Colon (tissue), 2 donors: ENCODE measurements at regions not wholly inside any gene's neighbourhood (a gene's known extent, or its start where the extent isn't known, plus 50 kb on each side); places are given as distances from the start of the nearest gene placed in this dataset.

Source experiments
- FAIRE-seq: peaks from 2 replicates; lab custom pipeline; 2012; peaks lifted over from hg19 to GRCh38; lab: Jason Lieb, UNC
- donor health status: control.
- donor health status: control.

GRCh38 chr4:23166919-23167318 is 474.2 kb downstream of the GBA3 start:
- no peak for FAIRE-seq

DNA sequence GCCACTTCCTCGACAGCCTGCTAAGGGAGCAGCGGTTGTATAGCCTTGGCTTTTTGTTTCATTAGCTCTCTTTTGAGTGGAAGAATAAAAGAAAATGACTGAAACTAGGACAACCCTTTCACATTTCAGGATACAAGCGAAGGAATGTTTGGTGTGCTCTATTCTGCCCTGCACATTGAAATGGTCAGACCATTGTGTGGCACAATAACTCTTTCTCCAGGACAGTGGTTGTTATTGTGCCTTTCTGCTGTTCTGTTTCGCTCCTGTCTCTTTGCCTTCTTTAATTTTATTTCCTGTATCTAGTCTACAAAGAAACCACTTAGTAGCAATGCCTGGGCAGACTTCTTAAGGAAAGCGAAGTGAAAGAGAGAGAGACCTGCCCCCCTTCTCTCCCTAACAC is 473.7 kb downstream of the GBA3 start:
- FAIRE-seq, result no peak

DNA sequence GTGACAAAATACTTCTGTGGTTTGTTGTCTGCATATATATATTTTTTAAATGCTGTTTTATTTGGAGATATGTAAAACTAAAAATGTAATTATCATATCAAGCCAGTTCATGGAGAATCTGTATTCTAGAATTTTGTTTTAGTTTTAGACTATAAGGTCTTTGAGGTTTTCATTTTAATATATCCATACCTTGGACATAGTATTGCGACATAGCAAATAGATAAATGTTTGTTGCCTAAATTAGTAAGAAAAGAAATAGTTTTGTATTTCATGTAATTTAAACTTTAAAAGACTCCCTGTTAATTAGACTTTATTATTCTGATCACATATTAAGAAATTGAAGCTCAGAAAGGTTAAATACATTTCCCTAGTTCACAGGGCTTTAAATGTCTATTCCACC is 472.9 kb downstream of the GBA3 start:
- no peak for FAIRE-seq

DNA sequence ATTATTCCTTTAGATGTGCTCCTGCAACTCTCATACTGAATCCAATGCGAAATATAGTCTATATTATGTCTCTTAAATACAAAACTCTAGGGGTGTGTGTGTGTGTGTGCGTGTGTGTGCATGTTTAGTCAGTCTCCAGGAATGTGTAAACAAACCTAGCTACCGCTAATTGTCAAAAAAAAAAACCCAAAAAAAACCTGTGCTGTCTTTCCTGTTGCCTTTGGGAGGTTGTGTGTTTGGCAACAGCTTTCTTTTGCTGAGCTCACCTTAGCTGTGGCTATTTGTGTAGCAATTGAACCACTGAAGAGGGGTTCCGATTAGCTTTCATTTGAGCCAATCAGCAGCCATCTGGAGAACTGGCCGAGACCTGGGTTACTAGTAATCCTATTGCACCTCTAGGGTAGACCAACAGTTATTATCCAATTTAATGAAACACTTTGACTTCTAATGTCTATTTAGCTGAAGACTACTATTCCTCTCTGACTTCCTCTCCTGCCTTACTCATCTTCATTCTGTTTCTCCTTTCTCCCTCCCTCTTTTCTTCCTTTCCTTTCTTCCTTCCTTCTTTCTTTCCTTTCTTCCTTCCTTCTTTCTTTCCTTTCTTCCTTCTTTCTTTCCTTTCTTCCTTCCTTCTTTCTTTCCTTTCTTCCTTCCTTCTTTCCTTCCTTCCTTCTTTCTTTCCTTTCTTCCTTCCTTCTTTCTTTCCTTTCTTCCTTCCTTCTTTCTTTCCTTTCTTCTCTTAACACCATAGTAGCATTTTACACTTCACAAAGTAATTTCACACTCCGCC is 471.1 kb downstream of the GBA3 start:
- no peak for FAIRE-seq

DNA sequence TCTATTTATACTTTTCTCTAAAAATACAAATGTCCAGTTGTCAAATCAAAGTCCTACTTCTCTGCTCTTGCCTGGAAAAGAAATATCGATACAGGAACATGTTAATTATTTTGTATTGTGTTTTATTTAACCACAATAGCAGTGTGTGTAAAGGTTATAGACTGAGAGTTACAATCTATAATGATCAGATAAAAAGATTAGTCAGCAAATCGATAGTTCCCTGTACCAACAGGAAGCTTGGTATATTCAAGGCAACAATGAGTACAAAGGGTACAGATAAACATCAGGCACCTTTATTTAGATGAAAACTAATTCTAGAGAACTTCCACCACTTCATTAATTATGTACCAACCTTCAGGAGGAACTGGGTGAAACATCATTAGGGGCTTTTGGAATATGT is 469.5 kb downstream of the GBA3 start:
- FAIRE-seq, result no peak

DNA sequence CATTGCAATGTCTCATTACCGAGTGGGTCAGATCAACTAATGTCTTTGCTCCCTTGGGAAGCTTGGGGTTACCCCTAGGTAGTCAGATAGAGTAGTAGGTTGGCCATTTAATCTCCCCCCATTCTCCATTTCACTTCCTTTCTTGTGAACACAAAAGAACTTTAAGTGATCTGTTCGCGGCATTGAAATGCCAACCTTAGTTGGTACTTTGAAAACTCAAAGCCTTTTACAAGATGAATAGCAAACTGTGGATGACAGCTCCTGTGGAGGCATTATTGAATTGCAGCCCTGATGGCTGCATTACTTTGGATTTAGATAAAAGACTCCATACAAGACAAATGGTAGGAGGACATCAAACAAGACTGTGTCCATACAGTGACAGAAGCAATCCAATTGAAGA is 469.1 kb downstream of the GBA3 start:
- FAIRE-seq, result no peak

- FAIRE-seq, result no peak
Observed at GRCh38 chr4:23153076-23153475, 460.3 kb downstream of the GBA3 start.

- FAIRE-seq, result no peak
Observed at GRCh38 chr4:23149815-23150214, 457.1 kb downstream of the GBA3 start.

- FAIRE-seq, result no peak
Observed at GRCh38 chr4:23144707-23145106, 452.0 kb downstream of the GBA3 start.

DNA sequence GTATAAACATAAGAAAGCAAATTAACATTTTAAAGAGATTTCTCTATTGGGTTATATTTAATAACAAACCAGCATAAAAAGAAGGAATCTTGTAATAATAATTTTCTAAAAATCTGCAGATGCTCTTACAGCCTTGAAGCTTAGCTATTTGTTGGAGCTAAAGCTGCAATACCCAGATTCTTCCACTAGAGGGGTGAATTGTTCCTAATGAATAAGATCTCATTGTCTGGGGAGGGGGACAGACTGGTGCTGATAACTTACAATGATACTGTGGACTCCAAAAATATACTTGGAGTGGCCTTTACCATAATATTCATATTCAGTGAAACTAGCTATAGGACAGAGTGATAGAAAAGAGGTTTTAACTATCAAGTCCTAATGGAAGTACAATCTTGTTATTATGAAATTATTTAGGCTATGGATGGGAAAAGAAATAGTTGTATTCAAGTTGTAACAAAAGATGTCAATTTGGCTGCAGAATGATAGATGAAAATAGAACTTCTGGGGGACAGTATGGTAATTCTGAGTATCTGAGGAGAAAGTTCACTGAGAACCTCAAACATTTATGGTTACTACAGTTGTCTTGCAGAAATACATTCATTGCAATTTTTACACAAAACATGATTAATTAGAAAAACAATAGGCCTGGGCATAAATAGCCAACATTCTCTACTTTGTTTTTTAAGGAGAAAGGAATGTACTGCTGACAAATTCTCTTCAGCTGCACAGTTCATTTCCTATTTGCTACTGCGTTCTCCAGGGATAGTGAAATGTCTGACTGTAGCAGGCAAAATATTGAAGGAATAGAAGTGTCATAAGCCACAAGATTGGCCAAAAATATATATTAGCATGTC is 443.3 kb downstream of the GBA3 start:
- no peak for FAIRE-seq

GRCh38 chr4:23134331-23134730 is 441.6 kb downstream of the GBA3 start:
- no peak for FAIRE-seq

GRCh38 chr4:23130845-23131244 is 438.1 kb downstream of the GBA3 start:
- FAIRE-seq, result no peak

DNA sequence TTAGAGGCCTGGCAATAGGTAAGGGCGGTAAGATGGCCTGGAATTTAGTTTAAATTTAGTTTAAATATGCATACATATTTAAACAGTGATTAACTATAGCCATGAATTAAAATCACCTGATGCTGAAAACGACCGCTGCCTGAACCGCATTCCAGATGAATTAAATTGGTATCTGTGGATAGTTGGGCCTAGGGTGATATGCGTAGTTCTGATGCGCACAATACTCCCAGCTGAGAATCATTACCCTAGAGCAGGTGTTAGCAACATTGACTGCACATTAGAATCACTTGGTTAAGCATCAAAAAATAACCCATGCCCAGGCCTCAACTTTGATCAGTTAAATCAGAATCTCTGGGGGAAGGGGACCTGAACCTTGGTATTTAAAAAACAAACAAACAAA is 432.4 kb downstream of the GBA3 start:
- FAIRE-seq, result no peak

DNA sequence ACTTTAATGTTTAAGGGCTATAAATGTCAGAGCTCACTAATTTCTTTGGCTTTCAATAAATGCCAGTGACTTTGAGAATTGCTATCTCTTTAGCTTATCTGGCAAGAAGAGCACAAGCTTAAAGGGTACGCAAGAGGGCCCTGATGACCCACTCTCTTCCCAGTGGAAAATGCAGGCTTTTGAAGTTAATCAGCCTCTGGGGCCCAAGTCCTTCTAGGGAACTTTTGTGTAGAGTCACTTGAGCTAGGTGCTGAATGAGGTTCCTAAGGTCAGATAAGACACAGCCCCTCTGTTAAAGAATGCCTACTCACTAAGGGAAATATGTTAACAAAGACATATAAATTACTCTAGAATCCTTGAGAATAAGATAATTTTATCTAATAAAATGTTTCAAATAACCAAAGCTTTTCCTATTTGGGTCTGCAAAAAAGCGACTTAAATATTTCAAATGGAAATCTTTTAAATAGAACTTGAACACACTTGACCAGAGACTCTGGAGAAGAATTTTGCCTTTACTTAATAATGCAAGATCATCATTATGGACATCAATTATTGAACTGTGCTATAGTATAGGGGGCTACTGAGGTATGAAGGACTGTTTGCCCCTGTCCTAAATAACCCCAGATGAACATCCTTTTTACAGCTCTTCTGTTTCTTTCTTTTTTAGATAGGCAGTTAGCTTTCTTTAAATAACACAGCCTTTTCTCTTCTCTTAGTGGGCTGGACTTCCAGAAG is 430.1 kb downstream of the GBA3 start:
- no peak for FAIRE-seq

- no peak for FAIRE-seq
Observed at GRCh38 chr4:23120374-23120773, 427.6 kb downstream of the GBA3 start.

GRCh38 chr4:23117826-23118225 is 425.1 kb downstream of the GBA3 start:
- no peak for FAIRE-seq

DNA sequence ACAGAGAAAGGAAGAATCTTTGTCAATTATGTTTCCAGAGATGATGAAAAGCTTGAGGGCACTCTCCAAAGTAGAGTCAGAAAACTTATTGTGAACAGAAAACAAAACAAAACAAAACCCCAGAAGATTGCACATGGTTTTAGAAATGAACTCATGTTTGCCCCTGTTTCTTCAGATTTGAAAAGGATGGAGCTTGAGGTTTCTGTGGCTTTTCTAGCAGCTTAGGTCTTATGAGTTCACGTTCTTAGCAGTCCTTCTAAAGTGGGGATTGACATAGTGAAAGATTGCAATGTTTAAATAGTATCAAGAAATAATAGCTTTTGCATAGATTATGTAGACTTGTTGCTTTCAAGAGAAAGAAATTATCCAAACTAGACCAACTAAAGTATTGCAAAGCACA is 421.8 kb downstream of the GBA3 start:
- no peak for FAIRE-seq

DNA sequence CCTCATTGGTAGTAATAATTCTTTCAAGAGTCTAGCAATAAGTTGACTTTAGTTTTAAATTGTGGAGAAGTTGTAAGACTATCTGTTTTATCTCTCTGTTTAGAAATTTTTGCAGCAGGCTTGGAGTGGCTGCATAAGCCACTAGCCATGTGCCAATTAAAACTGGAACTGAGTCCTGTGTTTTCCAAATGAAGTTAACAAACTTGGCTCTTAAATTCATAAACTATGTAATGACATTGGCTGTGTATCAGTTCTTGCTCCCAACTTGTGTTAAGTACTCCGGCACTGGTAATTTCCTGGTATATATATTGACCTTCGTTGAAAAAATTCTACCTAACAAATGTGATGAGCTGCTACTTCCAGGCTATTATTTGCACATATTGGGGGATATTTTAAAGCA is 420.4 kb downstream of the GBA3 start:
- FAIRE-seq, result no peak

DNA sequence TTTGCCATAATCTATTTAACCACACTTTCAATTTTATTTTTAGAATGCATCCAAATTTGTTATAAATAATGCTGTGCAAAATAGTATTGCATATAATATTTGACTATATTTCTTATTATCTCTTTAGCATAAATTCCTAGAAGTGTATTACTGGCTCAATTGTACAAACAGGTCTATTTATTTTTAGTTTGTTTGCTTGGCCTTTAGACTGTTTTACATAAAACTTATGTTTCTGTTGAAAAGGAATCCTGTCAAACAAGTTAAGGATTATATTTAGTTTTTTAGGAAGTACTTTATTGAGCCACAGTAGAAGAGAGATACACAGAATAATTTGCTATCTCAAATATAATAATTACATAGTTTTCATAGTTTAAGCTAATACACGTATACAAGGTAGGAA is 413.8 kb downstream of the GBA3 start:
- FAIRE-seq, result no peak

DNA sequence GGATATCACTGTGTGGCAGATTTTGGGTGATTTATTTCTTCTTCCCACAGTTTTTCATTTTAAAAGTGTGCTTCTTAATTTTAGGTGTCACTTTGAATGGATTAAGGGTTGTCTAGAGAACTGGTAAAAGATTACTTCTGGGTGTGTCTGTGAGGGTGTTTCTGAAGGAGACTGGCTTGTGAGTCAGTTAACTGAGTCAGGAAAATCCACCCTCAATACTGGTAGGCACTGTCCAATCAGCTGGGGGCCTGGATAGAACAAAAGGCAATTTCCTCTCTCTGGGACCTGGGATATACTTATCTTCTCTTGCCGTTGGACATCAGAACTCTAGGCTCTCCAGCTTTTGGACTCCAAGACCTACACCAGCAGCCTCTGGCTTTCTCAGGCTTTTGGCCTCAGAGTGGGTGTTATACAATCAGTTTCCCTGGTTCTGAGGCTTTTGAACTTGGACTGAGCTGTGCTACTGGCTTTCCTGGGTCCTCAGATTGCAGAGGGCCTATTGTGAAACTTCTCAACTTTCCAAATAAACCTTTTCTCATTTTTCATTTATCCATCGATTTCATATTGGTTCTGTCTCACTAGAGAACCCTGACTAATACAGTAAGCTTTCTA is 413.1 kb downstream of the GBA3 start:
- FAIRE-seq, result no peak

DNA sequence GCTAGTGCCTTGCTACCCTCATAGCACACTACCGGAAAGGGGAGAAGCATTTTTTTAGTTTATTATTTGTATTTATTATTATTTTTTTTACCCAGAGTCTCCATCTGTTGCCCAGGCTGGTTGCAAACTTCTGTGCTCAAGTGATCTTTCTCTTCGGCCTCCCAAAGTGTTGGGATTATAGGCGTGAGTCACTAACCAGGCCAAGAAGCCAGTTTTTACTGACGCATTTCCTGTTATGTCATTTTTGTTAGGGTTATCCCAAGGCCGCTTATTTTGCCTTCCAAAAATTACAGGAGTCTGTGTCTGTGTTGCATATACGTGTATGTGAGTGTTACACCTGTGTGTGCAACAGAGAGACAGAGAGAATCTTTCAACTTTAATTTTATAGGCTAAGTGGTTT is 404.5 kb downstream of the GBA3 start:
- no peak for FAIRE-seq

- no peak for FAIRE-seq
Observed at GRCh38 chr4:23091711-23092110, 399.0 kb downstream of the GBA3 start.

DNA sequence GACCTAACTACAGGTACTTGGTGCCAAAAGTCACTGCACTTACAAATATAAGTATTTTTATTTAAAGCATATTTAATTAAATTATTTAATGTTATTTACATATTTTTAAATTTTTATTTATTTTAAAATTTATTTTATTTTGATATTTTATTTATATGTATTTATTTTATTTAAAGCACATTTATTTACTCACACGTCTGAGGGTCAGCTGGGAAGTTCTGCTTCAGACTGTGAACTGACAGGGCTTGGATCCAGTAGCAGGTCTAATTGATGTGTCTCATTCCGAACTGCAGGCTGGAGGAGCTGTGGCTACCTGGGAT is 392.5 kb downstream of the GBA3 start:
- FAIRE-seq, result no peak
